NB4 (cell line): ENCODE measurements at regions not wholly inside any gene's neighbourhood (a gene's known extent, or its start where the extent isn't known, plus 50 kb on each side); places are given as distances from the start of the nearest gene placed in this dataset.

Experiments used
- POLR2A ChIP-seq: IDR thresholded peaks from 2 replicates; pipeline ENCODE4 v1.6.1; 2011; ENCODE audit warnings: mild to moderate bottlenecking; ENCODE audit not compliant: insufficient read length; ENCODE audit errors: extremely low read depth
- TF ChIP-seq, protein P1 (sequence below): IDR thresholded peaks from one replicate; pipeline ENCODE4 v1.5.1; 2012; ENCODE audit warnings: low read depth, low read length
- TF ChIP-seq, protein P2 (sequence below): IDR thresholded peaks from 2 replicates; pipeline ENCODE4 v1.6.1; 2011; ENCODE audit warnings: low read depth, low read length

DNA sequence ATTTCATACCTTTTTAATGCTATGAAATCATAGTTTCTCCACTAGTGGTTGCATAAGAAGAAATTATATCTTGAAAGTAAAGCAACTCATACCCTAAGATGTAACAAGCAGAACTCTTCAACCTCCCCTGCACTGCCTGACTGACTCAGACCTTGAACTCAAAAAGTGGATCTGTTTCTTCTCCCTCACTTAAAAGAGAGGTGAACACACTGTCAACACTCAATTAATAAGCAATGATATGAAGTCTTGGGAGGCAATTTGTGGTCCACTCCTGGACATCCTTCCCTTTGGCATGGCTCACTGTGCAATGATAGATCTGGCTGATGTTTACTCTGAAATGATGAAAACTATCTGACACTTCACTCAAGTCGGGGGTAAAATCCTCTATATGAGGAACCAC lies 282.0 kb upstream of the DKK2 start:
- TF ChIP-seq, protein P1, sequence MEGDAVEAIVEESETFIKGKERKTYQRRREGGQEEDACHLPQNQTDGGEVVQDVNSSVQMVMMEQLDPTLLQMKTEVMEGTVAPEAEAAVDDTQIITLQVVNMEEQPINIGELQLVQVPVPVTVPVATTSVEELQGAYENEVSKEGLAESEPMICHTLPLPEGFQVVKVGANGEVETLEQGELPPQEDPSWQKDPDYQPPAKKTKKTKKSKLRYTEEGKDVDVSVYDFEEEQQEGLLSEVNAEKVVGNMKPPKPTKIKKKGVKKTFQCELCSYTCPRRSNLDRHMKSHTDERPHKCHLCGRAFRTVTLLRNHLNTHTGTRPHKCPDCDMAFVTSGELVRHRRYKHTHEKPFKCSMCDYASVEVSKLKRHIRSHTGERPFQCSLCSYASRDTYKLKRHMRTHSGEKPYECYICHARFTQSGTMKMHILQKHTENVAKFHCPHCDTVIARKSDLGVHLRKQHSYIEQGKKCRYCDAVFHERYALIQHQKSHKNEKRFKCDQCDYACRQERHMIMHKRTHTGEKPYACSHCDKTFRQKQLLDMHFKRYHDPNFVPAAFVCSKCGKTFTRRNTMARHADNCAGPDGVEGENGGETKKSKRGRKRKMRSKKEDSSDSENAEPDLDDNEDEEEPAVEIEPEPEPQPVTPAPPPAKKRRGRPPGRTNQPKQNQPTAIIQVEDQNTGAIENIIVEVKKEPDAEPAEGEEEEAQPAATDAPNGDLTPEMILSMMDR: no peak
- no peak for TF ChIP-seq POLR2A
- TF ChIP-seq, protein P2, sequence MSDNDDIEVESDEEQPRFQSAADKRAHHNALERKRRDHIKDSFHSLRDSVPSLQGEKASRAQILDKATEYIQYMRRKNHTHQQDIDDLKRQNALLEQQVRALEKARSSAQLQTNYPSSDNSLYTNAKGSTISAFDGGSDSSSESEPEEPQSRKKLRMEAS: no peak
